ENCODE measurements at regions not wholly inside any gene's neighbourhood (a gene's known extent, or its start where the extent isn't known, plus 50 kb on each side); places are given as distances from the start of the nearest gene placed in this dataset.

GRCh38 chr2:131590896-131591295, 63.2 kb downstream of the CCDC74A start (continued):
- peak; percentile 96 for TF ChIP-seq ZBTB33 (CRISPR knock-in tag; IDR thresholded peaks at IDR 0.05)
- TF ChIP-seq CHD7 (IDR thresholded peaks at IDR 0.05; ENCODE audit: low read depth, low read length): no peak
- TF ChIP-seq BHLHE40 (IDR thresholded peaks at IDR 0.05; ENCODE audit: low read length): peak; percentile 42

All from K562 (cell line).